IMR-90 (cell line): ENCODE measurements at regions not wholly inside any gene's neighbourhood (a gene's known extent, or its start where the extent isn't known, plus 50 kb on each side); places are given as distances from the start of the nearest gene placed in this dataset.
A peak's percentile ranks its signal among the peaks of the same experiment; 100 is the strongest.

ENCODE experiments used
- ATAC-seq: fragments of 200-7000 bp; cut with Tn5 transposase; 2 replicates; pipeline ENCODE4 v1.9.1; 2020; ENCODE audit warnings: low read depth, mild to moderate bottlenecking, moderate library complexity
- BruUV-seq: library from RNA; stranded (reverse); fragments of 400-500 nt; replicated peaks from 2 replicates; lab custom pipeline; 2021; lab: Mats Ljungman, UMichigan
- CTCF ChIA-PET: fragments of 300-600 bp; formaldehyde crosslinking; extraction: SDS; loops from one replicate; lab custom pipeline; 2021; ENCODE audit warnings: antibody characterized with exemption; lab: Yijun Ruan, JAX
- POLR2A ChIA-PET: fragments of 300-600 bp; sonication (Branson Sonifier 250); formaldehyde crosslinking; loops from one replicate; lab custom pipeline; 2022; ENCODE audit warnings: antibody characterized with exemption; ENCODE audit not compliant: unreplicated experiment; lab: Charles Lee
- DNase-seq: peaks from one replicate; pipeline ENCODE4 v3.0.0; 2013
- H2AFZ ChIP-seq: replicated peaks from 2 replicates; pipeline ENCODE3; 2013; ENCODE audit warnings: low read length, mild to moderate bottlenecking; ENCODE audit not compliant: poor library complexity
- H2AK5ac ChIP-seq: 2 replicates; pipeline ENCODE4 v1.6.1; 2013; ENCODE audit warnings: low read depth, low read length, inconsistent platforms
- H2AK9ac ChIP-seq: replicated peaks from 2 replicates; pipeline ENCODE3; 2013; ENCODE audit warnings: mild to moderate bottlenecking, low read depth, low read length, moderate library complexity; ENCODE audit not compliant: poor library complexity
- H2BK120ac ChIP-seq: 2 replicates; pipeline ENCODE4 v1.6.1; 2013; ENCODE audit warnings: low read depth, low read length, inconsistent platforms
- H2BK15ac ChIP-seq: 3 replicates; pipeline ENCODE4 v1.6.1; 2013; ENCODE audit warnings: low read depth, low read length, inconsistent platforms
- H2BK20ac ChIP-seq: 2 replicates; pipeline ENCODE4 v1.6.1; 2013; ENCODE audit warnings: low read depth, mild to moderate bottlenecking, inconsistent platforms, low read length, moderate library complexity
- H2BK5ac ChIP-seq: 2 replicates; pipeline ENCODE4 v1.6.1; 2013; ENCODE audit warnings: mild to moderate bottlenecking, low read depth, low read length, inconsistent platforms; ENCODE audit not compliant: poor library complexity, severe bottlenecking
- H3K14ac ChIP-seq: replicated peaks from 2 replicates; pipeline ENCODE4 v1.6.1; 2013; ENCODE audit warnings: low read depth, low read length, inconsistent platforms
- H3K18ac ChIP-seq: 2 replicates; pipeline ENCODE4 v1.6.1; 2013; ENCODE audit warnings: low read depth, low read length, control low read depth
- H3K23ac ChIP-seq: 2 replicates; pipeline ENCODE4 v1.6.1; 2013; ENCODE audit warnings: low read depth, low read length, inconsistent platforms
- H3K27ac ChIP-seq: 2 replicates; pipeline ENCODE4 v1.5.1; 2013; ENCODE audit warnings: mild to moderate bottlenecking, control low read depth, low read length; ENCODE audit not compliant: insufficient read depth
- H3K27me3 ChIP-seq: 2 replicates; pipeline ENCODE4 v1.6.1; 2013; ENCODE audit warnings: low read length; ENCODE audit not compliant: control insufficient read depth, insufficient read depth
- H3K36me3 ChIP-seq: 2 replicates; pipeline ENCODE4 v1.6.1; 2013; ENCODE audit warnings: low read length, mixed read lengths; ENCODE audit not compliant: control insufficient read depth, insufficient read depth
- H3K4ac ChIP-seq: 2 replicates; pipeline ENCODE4 v1.6.1; 2013; ENCODE audit warnings: low read depth, low read length, inconsistent platforms
- H3K4me1 ChIP-seq: 2 replicates; pipeline ENCODE4 v1.6.1; 2013; ENCODE audit warnings: low read length, mixed read lengths; ENCODE audit not compliant: control insufficient read depth, insufficient read depth
- H3K4me2 ChIP-seq: 2 replicates; pipeline ENCODE4 v1.6.1; 2013; ENCODE audit warnings: low read depth, mild to moderate bottlenecking, control low read depth, low read length, moderate library complexity
- H3K4me3 ChIP-seq: 2 replicates; pipeline ENCODE4 v1.5.1; 2013; ENCODE audit warnings: low read depth, mild to moderate bottlenecking, control low read depth, low read length, moderate library complexity; ENCODE audit not compliant: insufficient read depth
- H3K56ac ChIP-seq: 2 replicates; pipeline ENCODE4 v1.6.1; 2013; ENCODE audit warnings: low read length, inconsistent platforms; ENCODE audit not compliant: insufficient read depth; ENCODE audit errors: extremely low read depth
- H3K79me1 ChIP-seq, 2 experiments: 2 replicates each; pipeline ENCODE4 v1.6.1; 2013; ENCODE audit warnings: low read length in 2 of 2, inconsistent platforms in 1 of 2, low read depth in 1 of 2
- H3K9ac ChIP-seq: 2 replicates; pipeline ENCODE4 v1.6.1; 2013; ENCODE audit warnings: low read depth, low read length, control low read depth
- H3K9me1 ChIP-seq: 2 replicates; pipeline ENCODE4 v1.6.1; 2013; ENCODE audit warnings: low read length, inconsistent platforms; ENCODE audit not compliant: insufficient read depth
- H3K9me3 ChIP-seq: 2 replicates; pipeline ENCODE4 v1.6.1; 2013; ENCODE audit warnings: low read length; ENCODE audit not compliant: control insufficient read depth, insufficient read depth
- H4K20me1 ChIP-seq: 2 replicates; pipeline ENCODE4 v1.6.1; 2013; ENCODE audit warnings: low read length, inconsistent platforms; ENCODE audit not compliant: insufficient read depth
- H4K5ac ChIP-seq: 2 replicates; pipeline ENCODE4 v1.6.1; 2013; ENCODE audit warnings: mild to moderate bottlenecking, low read depth, low read length, control low read depth
- H4K8ac ChIP-seq, 2 experiments: 2 replicates each; pipeline ENCODE4 v1.6.1; 2013; ENCODE audit warnings: low read depth in 2 of 2, low read length in 2 of 2, control low read depth in 1 of 2, inconsistent platforms in 1 of 2
- H4K91ac ChIP-seq: 2 replicates; pipeline ENCODE4 v1.6.1; 2013; ENCODE audit warnings: low read depth, low read length, inconsistent platforms; ENCODE audit not compliant: insufficient read depth
- CEBPB ChIP-seq: IDR thresholded peaks from 2 replicates; pipeline ENCODE4 v1.6.1; 2012; ENCODE audit warnings: low read depth, low read length, improper control_type of control experiment
- FOS ChIP-seq: fragments of 150-350 bp; IDR thresholded peaks from 2 replicates; pipeline ENCODE4 v1.6.1; 2016; ENCODE audit warnings: low read depth, low read length
- RFX5 ChIP-seq: IDR thresholded peaks from 2 replicates; pipeline ENCODE4 v1.8.0; 2012; ENCODE audit warnings: low read depth, mild to moderate bottlenecking, low read length, moderate library complexity
- WGBS, 2 experiments: methylation state at CpG; one replicate each; pipeline versions ENCODE4 v1.1.5 to v1.1.7; 2013; ENCODE audit warnings: missing lambda C conversion rate in 2 of 2; ENCODE audit not compliant: insufficient read length in 1 of 2; ENCODE audit errors: extremely low coverage in 2 of 2; 5-methylcytosine and 5-hydroxymethylcytosine counted together
- dilution Hi-C: fragments of 300-500 bp; cut with HindIII; formaldehyde crosslinking; loops from one replicate; pipeline ENCODE4 v1.14.3; 2018; ENCODE audit warnings: low sequenced_read_pairs; ENCODE audit not compliant: unreplicated experiment
- in situ Hi-C: fragments of 300-500 bp; cut with MboI; formaldehyde crosslinking; loops from 3 replicates; pipeline ENCODE4 v1.14.3; 2019; ENCODE audit warnings: low sequenced_read_pairs, inconsistent platforms, mixed read lengths
- intact Hi-C: fragments of 100-400 bp; cut with micrococcal nuclease; formaldehyde crosslinking; loops from 2 replicates; pipeline ENCODE4 v1.10.0; 2022

- no peak overlapping the region for H2AK5ac ChIP-seq
- H3K4me1 ChIP-seq: no peaks in the 10 kb centered on the region
- no peak overlapping the region for H3K4ac ChIP-seq
- H2AK9ac ChIP-seq: no peak overlapping the region
- ChIA-PET CTCF (no interaction called here), POLR2A (no interaction called here)
- no peak overlapping the region for H3K56ac ChIP-seq
- H3K9ac ChIP-seq: no peak overlapping the region
- no peaks in the 10 kb centered on the region for H3K9me1 ChIP-seq
- BruUV-seq: no TSS peak
- DNase-seq: no peak
- H2BK120ac ChIP-seq: no peak overlapping the region
- no peak overlapping the region for H4K91ac ChIP-seq
- no peak for ATAC-seq
- no peak overlapping the region for H3K23ac ChIP-seq
- H3K79me1 ChIP-seq: no peaks in the 10 kb centered on the region
- H3K4me2 ChIP-seq: no peak overlapping the region
- in situ Hi-C loops (no loop called here), intact Hi-C loops (no loop called here), dilution Hi-C loops (no loop called here)
- H2BK20ac ChIP-seq: no peak overlapping the region
- no peak overlapping the region for H3K18ac ChIP-seq
- no peaks in the 10 kb centered on the region for H3K36me3 ChIP-seq
- 40% methylated on average over 1 of the region's 3 CpGs; no CpG with 5 or more reads in 1 of the 2 experiments for WGBS, 2 experiments
- peaks cover 9% of the 10 kb centered on the region for H3K9me3 ChIP-seq
- no peak for TF ChIP-seq RFX5
- TF ChIP-seq FOS: no peak
- peak; percentile 49 for TF ChIP-seq CEBPB
- no peak overlapping the region for H3K27ac ChIP-seq
- no peaks in the 10 kb centered on the region for H3K27me3 ChIP-seq
- H4K5ac ChIP-seq: no peak overlapping the region
- no peak overlapping the region for H2BK5ac ChIP-seq
- no peak overlapping the region for H4K8ac ChIP-seq
- H2AFZ ChIP-seq: no peak overlapping the region
- no peak overlapping the region for H3K14ac ChIP-seq
- H3K4me3 ChIP-seq: no peak overlapping the region
- H4K20me1 ChIP-seq: no peaks in the 10 kb centered on the region
- no peak overlapping the region for H2BK15ac ChIP-seq
Measured at GRCh38 chr7:97372882-97373281, 255.4 kb downstream of the SDHAF3 start.
